ENCODE measurements at regions not wholly inside any gene's neighbourhood (a gene's known extent, or its start where the extent isn't known, plus 50 kb on each side); places are given as distances from the start of the nearest gene placed in this dataset.

GRCh38 chr3:22627993-22628499, 575.1 kb upstream of the UBE2E2 start:
- TF ChIP-seq POLR2A (IDR thresholded peaks at IDR 0.05; ENCODE audit: low read length), result no peak
- no peak for TF ChIP-seq GATA1 (IDR thresholded peaks at IDR 0.05; ENCODE audit: low read depth, low read length)

Data from erythroblast (primary cell).